Neutrophil (primary cell): ENCODE measurements at regions not wholly inside any gene's neighbourhood (a gene's known extent, or its start where the extent isn't known, plus 50 kb on each side); places are given as distances from the start of the nearest gene placed in this dataset.
"Not testable (repeated sequence)": the region's sequence is repeated elsewhere in the genome, so short reads cannot be mapped to it uniquely, and the experiment has no call there.

Experiments
- H3K27ac ChIP-seq: fragments of 200-600 bp; sonication (generic); 2 replicates; pipeline ENCODE4 v1.5.1; 2016; ENCODE audit warnings: mild to moderate bottlenecking, moderate library complexity
- H3K27me3 ChIP-seq: fragments of 200-600 bp; sonication (generic); 2 replicates; pipeline ENCODE4 v1.6.0; 2016; ENCODE audit warnings: mild to moderate bottlenecking
- H3K36me3 ChIP-seq: fragments of 200-600 bp; sonication (generic); 2 replicates; pipeline ENCODE4 v1.5.1; 2017
- H3K4me1 ChIP-seq, 2 experiments: fragments of 200-600 bp in 1 of 2; sonication (generic) in 1 of 2; 1 replicate in 1 of 2; 2 replicates in 1 of 2; pipeline versions ENCODE4 v1.5.1 to v1.6.1; 2013 to 2016; ENCODE audit warnings: low read depth in 1 of 2, low read length in 1 of 2, mild to moderate bottlenecking in 1 of 2, moderate library complexity in 1 of 2; ENCODE audit not compliant: control insufficient read depth in 1 of 2, insufficient read depth in 1 of 2
- H3K4me3 ChIP-seq, 2 experiments: fragments of 200-600 bp in 1 of 2; sonication (generic) in 1 of 2; 1 replicate in 1 of 2; 2 replicates in 1 of 2; pipeline ENCODE4 v1.5.1; 2013 to 2016; ENCODE audit warnings: low read depth in 1 of 2, low read length in 1 of 2, mild to moderate bottlenecking in 1 of 2, moderate library complexity in 1 of 2
- H3K9me3 ChIP-seq: fragments of 200-600 bp; sonication (generic); 2 replicates; pipeline ENCODE4 v1.5.1; 2016
- TF ChIP-seq, protein P1 (sequence below): fragments of 200-600 bp; sonication (generic); IDR thresholded peaks from 2 replicates; pipeline ENCODE4 v1.5.1; 2016; ENCODE audit warnings: antibody characterized with exemption

DNA sequence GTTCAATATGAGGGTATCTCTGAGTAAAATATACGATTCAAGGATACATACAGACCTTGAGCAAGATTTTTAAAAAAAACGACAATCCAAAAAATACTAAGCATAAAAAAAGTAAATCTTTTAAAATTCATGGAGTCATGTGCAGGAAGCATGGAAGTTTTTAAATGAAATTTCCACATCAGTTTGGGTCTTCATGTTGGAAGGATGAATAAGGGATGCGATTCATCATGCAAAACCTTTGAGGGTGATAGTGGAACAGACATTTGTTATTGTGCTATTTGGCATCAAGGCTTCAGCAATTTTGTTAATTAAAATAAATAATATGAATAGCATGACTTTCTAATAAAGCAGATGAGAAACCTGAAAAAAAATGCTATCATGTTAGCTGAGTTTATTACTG lies 815.0 kb upstream of the PCDH10 start:
- Histone ChIP-seq H3K4me3 (no peak overlapping the region), H3K4me1 (no peaks in the 10 kb centered on the region), H3K9me3 (no peaks in the 10 kb centered on the region), H3K27ac (no peak overlapping the region), H3K27me3 (no peaks in the 10 kb centered on the region), H3K36me3 (no peaks in the 10 kb centered on the region)
- TF ChIP-seq, protein P1, sequence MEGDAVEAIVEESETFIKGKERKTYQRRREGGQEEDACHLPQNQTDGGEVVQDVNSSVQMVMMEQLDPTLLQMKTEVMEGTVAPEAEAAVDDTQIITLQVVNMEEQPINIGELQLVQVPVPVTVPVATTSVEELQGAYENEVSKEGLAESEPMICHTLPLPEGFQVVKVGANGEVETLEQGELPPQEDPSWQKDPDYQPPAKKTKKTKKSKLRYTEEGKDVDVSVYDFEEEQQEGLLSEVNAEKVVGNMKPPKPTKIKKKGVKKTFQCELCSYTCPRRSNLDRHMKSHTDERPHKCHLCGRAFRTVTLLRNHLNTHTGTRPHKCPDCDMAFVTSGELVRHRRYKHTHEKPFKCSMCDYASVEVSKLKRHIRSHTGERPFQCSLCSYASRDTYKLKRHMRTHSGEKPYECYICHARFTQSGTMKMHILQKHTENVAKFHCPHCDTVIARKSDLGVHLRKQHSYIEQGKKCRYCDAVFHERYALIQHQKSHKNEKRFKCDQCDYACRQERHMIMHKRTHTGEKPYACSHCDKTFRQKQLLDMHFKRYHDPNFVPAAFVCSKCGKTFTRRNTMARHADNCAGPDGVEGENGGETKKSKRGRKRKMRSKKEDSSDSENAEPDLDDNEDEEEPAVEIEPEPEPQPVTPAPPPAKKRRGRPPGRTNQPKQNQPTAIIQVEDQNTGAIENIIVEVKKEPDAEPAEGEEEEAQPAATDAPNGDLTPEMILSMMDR, result no peak

DNA sequence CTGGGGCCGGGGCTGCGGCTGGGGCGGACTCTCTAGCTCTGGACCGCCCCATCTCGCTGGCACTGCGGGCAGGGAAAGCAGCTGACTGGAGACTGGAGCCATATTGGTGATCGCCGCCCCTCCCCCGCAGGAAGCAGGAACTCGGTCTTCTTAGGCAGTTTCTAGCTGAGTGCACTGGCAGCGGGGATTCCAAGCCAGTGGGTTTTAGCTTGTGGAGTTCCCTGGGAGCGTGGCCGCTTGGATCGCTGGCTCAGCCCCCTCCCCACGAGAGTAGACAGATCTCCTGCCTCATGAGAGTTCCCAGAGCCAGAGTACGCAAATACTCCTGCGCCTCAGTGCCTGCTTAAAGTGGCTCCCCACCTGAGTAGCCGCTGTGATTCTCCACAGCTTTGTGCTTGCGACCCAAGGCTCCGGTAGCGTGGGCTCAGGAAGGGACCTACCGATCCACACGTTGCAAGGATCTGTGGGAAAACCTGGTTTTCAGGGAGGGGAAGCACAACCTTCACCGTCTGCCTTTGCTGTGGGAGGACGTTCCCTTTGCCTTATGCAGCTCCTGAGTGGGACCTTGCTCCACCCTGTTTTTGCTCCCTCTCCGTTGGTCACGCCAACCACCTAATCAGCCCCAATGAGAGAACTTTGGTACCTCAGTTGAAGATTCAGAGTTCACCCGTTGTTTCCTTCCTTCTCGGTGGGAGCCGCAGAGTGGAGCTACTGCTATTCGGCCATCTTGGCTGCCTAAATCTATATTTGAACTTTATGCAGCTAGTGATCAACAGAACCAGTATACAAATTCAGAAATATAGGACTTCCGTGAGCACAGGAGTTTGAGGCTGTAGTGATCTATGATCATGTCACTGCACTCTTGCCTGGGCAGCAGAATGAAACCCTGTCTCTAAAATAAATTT lies 803.9 kb upstream of the PCDH10 start:
- H3K27ac ChIP-seq, result no peak overlapping the region
- no peak overlapping the region for H3K4me3 ChIP-seq
- H3K9me3 ChIP-seq, result no peaks in the 10 kb centered on the region
- no peaks in the 10 kb centered on the region for H3K27me3 ChIP-seq
- H3K4me1 ChIP-seq, result no peaks in the 10 kb centered on the region
- TF ChIP-seq, protein P1, result no peak
- H3K36me3 ChIP-seq, result no peaks in the 10 kb centered on the region

DNA sequence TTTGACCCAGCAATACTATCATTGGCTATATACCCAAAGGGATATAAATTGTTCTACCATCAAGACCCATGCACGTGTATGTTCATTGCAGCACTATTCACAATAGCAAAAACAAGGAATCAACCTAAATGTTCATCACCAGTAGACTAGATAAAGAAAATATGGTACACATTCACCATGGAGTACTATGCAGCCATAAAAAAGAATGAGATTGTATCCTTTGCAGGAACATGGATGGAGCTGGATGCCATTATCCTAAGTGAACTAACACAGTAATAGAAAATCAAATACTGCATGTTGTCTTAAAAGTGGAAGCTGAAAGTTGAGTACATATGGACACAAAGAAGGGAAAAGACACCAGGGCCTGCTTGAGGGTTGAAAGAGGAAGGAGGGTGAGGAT lies 803.1 kb upstream of the PCDH10 start:
- TF ChIP-seq, protein P1, result no peak
- Histone ChIP-seq H3K27ac (no peak overlapping the region), H3K4me3 (no peak overlapping the region), H3K36me3 (no peaks in the 10 kb centered on the region), H3K27me3 (no peaks in the 10 kb centered on the region), H3K4me1 (no peaks in the 10 kb centered on the region), H3K9me3 (no peaks in the 10 kb centered on the region)

DNA sequence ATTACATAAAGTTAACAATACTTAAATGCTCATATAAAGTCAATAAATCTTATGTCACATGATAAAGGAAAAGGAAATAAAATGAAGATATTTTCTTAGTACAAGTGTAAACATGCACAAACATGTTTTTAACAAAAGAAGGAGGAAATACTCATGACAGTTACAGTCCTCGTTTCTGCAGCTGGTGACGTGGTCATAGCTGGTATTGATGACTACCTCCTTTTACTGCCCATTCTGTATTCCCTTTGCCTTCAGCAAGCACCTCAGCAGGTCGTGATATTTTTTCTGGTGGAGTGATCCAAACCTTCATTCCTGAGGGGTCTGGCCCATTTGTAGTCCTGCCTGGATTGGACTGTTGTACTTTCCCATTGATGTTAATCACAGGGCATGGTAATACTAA lies 797.5 kb upstream of the PCDH10 start:
- H3K4me1 ChIP-seq, H3K4me3 ChIP-seq, H3K27me3 ChIP-seq, H3K27ac ChIP-seq, H3K36me3 ChIP-seq, H3K9me3 ChIP-seq: not testable (repeated sequence)

DNA sequence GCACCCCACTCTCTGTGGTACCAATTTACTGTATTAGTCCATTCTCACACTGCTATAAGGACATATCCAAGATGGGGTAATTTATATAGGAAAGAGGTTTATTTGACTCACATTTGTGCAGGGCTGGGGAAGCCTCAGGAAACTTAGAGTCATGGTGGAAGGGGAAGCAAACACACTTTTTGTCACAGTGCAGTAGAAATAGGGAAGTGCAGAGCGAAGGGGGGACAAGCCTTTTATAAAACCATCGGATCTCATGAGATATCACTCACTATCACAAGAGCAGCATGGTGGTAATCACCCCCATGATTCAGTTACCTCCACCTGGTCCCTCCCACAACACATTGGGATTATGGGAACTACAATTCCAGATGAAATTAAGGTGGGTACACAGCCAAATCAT lies 766.9 kb upstream of the PCDH10 start:
- no peaks in the 10 kb centered on the region for H3K36me3 ChIP-seq
- no peaks in the 10 kb centered on the region for H3K4me1 ChIP-seq
- no peaks in the 10 kb centered on the region for H3K9me3 ChIP-seq
- no peak overlapping the region for H3K27ac ChIP-seq
- no peak overlapping the region for H3K4me3 ChIP-seq
- H3K27me3 ChIP-seq, result no peaks in the 10 kb centered on the region
- TF ChIP-seq, protein P1, result no peak

DNA sequence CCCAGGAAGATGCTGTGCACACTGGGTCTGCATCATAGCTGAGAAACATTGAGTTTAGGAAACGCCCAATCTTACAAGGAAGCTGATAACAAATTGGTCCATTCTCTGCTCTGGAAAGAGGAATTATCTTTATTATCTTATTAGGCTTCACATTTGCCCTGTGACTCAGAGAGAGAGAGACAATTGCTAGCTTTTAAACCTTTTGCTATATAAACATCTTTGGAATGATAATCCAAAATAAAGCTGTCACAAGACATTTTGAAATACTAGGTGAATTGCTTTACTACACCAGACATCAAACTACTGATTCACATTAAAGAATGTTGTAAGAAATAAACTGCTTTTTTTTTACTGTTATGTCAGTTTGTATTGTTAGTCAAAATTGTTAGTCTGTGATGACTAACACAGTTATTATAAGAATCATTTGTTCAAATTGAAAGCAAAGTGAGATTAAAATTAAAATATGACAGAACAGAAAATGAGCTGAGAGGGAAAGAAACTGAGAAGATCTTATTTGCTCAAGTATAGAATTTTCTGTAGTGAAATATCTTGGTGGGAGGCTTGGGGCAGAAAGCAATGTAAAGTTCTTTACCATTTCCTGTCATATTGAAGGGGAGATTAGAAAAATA lies 765.4 kb upstream of the PCDH10 start:
- no peaks in the 10 kb centered on the region for H3K9me3 ChIP-seq
- no peak overlapping the region for H3K27ac ChIP-seq
- no peaks in the 10 kb centered on the region for H3K27me3 ChIP-seq
- TF ChIP-seq, protein P1, result no peak
- no peaks in the 10 kb centered on the region for H3K4me1 ChIP-seq
- H3K4me3 ChIP-seq, result no peak overlapping the region
- H3K36me3 ChIP-seq, result no peaks in the 10 kb centered on the region
